ENCODE measurements at regions not wholly inside any gene's neighbourhood (a gene's known extent, or its start where the extent isn't known, plus 50 kb on each side); places are given as distances from the start of the nearest gene placed in this dataset.

GRCh38 chr6:22467645-22468044 lies 101.7 kb upstream of the HDGFL1 start:
- no peak for DNase-seq

DNA sequence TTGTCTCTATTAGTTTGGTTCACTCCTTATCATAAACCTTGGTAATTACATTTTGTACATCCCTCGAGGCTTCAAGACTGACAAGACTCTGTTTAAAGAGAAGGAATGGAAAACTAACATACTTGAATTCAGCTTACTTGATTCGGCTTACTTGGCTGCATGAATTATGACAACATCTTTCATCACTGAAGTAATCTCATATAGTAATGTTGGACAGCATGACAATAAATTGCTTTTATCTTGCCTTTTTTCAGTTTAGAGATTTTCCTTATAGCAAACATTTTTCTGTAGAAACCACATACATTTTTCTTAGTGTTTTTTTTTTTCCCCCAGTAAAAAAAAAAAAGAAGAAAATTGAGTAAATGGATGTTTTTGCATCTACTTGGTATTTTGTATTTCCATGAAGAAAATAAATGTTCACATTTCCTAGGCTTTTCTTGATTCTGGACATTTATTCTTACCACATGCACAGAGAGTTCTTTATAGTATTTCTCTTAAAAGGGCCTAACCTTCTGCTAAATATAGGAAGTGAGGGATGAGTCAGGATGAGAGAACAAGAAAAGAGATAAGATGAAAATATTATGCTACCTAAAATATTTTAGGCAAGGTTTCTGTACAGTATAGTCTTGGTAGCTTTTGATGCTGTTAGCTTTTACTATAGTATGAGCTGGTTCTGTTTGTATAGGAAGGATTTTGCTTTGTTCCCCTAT lies 101.0 kb upstream of the HDGFL1 start:
- no peak for DNase-seq

DNA sequence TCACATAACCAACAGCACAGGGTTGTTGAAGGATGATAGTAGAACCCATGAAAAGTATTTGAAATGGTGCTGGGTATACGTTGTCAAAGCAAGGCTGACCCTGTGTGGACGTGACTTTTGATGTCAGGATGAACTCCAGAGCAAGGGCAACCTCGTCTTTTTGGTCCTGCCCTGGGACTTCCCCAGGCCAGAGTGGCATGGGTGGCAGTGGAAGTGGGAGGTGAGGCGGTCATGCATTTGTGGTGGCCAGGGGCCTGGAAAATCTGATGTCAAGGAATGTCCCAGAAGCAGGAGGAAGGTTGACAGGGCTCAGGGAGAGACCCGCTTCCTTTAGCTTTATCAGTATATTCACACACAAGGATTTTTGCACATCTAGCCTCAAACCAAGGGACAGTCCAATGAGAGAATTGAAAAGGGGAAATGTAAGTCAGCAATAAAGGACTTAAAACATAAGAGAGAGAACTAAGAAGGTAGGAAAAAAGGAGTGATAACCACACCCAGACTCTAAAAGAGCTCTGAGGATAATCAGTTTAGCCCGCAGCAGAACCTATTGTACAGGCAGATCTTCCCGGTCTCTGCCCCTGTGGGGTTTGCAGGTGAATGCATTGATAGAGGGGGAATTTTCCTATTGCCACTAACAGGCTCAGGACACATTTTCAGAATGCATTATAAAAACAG lies 98.8 kb upstream of the HDGFL1 start:
- DNase-seq = no peak

GRCh38 chr6:22471132-22471690 lies 98.2 kb upstream of the HDGFL1 start:
- DNase-seq = peak; percentile 9

DNA sequence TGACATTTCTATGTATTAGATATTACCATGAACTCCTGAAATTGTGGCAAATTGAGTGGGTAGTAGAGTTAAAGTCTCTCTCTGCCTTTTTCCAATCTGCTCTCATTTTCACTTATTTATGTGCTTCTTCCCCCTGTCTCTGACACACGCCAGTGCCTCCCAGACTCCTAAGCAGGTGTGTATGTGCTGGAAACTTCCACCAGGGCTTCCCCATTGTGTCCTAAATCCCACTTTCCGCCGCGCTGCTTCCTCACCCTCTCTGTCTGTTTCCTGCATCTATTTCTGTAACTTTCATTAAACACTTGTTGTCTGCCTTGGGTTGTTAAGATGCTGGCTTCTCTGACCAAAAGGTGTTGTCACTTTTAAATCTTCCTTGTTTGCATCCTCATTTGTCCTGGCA lies 97.6 kb upstream of the HDGFL1 start:
- no peak for DNase-seq

DNA sequence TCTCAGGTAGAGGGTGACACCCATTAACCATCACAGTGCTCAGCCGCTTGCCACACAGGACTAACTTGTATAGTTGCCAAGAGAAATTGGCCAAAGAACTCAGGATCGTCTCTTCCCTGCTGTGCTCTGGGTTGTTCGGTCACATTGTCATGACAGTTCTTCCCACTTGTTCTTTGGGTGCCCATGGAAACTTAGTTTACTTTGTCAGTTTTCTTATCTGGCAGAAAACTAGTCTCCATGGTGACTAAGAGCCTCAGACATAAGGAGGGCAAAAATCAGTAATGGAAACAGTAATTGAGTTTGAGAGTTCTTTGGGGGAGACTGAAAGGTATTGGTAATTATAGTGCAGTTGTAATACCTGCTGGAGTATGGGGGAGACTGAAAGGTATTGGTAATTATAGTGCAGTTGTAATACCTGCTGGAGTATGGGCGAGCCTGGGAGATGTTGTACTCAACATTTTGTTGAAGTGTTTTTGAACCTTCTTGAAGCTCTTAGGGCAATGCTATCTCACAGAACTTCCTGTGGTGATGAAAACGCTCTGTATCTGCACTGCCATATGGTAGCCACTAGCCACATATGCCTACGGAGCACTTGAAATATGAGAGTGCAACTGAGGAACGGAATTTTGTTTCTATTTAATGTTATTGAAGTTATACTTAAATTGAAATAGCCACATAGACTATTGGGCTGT lies 95.2 kb upstream of the HDGFL1 start:
- DNase-seq = no peak

DNA sequence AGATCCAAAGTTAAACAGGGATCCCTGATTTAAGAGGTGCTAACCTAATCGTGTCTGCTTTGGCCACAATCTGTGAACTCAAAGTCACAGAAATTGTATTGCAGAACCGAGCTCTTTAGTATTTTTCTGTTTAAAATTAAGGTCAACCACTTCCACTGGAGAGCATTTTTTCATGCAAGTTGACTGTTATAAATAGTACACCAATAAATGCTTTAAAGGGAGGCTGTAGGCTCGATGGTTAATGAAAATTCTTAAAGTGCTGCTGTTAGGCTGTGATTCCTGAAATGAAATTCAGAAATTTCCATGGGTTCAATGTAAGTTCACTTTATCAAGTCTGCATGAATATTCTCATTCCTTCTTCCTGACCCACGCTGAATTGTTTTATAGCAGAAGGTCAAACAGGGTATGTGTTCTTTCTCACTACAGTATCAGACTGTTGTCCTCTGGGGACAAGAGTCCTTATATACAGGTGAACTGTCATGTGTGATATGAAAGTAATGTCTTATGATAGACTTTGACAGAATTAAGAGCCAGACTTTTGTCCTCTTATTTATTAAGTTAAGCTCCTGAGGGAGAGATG lies 92.5 kb upstream of the HDGFL1 start:
- no peak for DNase-seq

GRCh38 chr6:22497276-22497675 lies 72.1 kb upstream of the HDGFL1 start:
- no peak for DNase-seq

DNA sequence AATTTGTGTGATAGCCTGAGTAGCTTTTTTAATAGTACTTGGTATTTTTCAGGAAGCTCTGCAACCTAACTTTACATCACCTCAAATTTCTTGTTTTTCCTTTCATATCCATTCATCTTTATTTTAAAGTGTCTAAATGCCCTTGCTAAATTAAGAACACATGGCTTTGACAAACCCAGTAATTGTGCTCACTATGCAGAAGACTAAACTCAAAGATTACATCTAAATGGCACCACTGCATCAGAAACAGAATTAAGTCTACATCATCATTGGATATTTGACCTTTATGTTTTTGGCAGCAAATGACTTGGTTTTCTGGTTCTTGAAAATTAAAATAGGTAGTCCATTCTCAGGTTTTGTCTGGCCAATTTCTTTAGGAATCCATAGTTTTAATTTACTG lies 69.6 kb upstream of the HDGFL1 start:
- DNase-seq = no peak

DNA sequence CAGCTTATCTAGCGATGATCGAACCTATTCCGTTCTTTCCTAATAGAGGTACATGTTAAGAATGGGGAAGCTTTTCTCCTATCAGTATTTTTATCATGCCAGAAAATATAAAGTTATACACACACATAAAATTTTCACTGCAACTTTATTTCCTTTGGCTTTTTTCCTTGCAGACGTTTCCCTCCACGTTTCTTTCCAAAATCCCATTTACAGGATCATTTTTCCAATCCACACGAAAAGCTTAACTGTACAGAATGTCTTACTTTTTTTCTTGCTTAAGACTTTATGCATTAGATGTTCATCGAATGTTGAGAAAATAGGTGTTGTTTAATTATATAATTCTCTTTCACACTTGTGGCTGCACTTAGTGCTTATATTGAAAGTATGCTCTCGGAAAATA lies 62.9 kb upstream of the HDGFL1 start:
- DNase-seq = no peak

- DNase-seq = peak; percentile 35
Observed at GRCh38 chr6:22512686-22513427, 56.5 kb upstream of the HDGFL1 start.

DNA sequence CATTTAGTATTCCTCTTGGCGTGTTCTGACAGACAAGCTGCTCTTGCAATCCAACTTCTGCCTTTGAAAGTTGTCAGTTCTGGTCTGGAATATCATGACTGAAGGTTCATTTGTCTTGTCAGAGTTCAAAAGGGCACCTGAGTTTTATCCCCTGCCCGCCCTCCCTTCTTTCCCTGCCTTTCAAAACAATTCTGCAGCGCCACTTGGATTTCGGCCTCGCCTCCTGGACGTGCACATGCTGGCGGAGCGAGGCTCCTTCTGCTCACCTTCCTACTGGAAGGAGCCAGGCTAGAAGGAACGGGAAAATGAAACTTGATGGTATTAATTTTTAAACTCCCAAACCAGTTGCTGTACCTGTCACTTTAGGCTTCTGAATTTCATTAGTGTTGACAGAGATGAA lies 55.7 kb upstream of the HDGFL1 start:
- no peak for DNase-seq

- DNase-seq = no peak
Observed at GRCh38 chr6:22519237-22519636, 50.1 kb upstream of the HDGFL1 start.

Data from NCI-H526 treated with DMSO at 0.1 percent for 48 hours (cell line).